ENCODE measurements at regions not wholly inside any gene's neighbourhood (a gene's known extent, or its start where the extent isn't known, plus 50 kb on each side); places are given as distances from the start of the nearest gene placed in this dataset.

GRCh38 chr2:43078781-43079755 lies 147.3 kb downstream of the ZFP36L2 start:
- TF ChIP-seq, protein P1, sequence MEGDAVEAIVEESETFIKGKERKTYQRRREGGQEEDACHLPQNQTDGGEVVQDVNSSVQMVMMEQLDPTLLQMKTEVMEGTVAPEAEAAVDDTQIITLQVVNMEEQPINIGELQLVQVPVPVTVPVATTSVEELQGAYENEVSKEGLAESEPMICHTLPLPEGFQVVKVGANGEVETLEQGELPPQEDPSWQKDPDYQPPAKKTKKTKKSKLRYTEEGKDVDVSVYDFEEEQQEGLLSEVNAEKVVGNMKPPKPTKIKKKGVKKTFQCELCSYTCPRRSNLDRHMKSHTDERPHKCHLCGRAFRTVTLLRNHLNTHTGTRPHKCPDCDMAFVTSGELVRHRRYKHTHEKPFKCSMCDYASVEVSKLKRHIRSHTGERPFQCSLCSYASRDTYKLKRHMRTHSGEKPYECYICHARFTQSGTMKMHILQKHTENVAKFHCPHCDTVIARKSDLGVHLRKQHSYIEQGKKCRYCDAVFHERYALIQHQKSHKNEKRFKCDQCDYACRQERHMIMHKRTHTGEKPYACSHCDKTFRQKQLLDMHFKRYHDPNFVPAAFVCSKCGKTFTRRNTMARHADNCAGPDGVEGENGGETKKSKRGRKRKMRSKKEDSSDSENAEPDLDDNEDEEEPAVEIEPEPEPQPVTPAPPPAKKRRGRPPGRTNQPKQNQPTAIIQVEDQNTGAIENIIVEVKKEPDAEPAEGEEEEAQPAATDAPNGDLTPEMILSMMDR (IDR thresholded peaks at IDR 0.05; ENCODE audit: control extremely low read depth, extremely low read depth, low read depth, missing control alignments): no peak
- POLR2A ChIA-PET: no interaction called here
- CTCF ChIA-PET: interaction anchor here (1.9 kb wide), 1 partner anchor 12 kb away, joined by 4 read pairs; no protein-coding TSS in a partner anchor
- no peak for DNase-seq (ENCODE audit: extremely low spot score)

GRCh38 chr2:43078301-43078700 lies 148.1 kb downstream of the ZFP36L2 start:
- no peak for DNase-seq (ENCODE audit: extremely low spot score)
- ChIA-PET CTCF (interaction anchor here (0.9 to 1.0 kb wide), 2 partner anchors 27 to 42 kb away, joined by 3 read pairs; no protein-coding TSS in a partner anchor), POLR2A (no interaction called here)
- TF ChIP-seq, protein P1 (IDR thresholded peaks at IDR 0.05; ENCODE audit: control extremely low read depth, extremely low read depth, low read depth, missing control alignments): no peak

- ChIA-PET POLR2A (no interaction called here), CTCF (interaction anchor here (0.9 to 1.1 kb wide), 3 partner anchors 27 to 132 kb away, joined by 3 read pairs; no protein-coding TSS in a partner anchor)
- DNase-seq (ENCODE audit: extremely low spot score): no peak
- TF ChIP-seq, protein P1 (IDR thresholded peaks at IDR 0.05; ENCODE audit: control extremely low read depth, extremely low read depth, low read depth, missing control alignments): no peak
Observed at GRCh38 chr2:43077876-43078275, 148.5 kb downstream of the ZFP36L2 start.

DNA sequence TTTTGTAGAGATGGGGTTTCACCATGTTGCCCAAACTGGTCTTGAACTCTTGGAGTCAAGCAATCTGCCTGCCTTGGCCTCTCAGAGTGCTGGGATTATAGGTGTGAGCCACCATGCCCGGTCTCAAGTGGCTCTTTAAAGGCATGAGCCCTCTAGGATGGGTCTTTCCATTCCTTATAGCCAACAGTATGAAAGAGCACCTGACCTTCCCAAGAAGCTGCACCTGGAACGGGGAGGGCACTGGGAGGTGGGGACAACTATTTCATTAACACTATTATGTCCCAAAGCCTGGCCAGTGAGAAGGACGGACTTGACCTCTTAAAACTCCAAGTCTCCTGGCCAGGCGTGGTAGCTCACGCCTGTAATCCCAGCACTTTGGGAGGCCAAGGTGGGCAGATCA lies 149.7 kb downstream of the ZFP36L2 start:
- ChIA-PET POLR2A (no interaction called here), CTCF (interaction anchor here (0.5 kb wide), 1 partner anchor 9 kb away, joined by 3 read pairs; no protein-coding TSS in a partner anchor)
- TF ChIP-seq, protein P1 (IDR thresholded peaks at IDR 0.05; ENCODE audit: control extremely low read depth, extremely low read depth, low read depth, missing control alignments): no peak
- no peak for DNase-seq (ENCODE audit: extremely low spot score)

DNA sequence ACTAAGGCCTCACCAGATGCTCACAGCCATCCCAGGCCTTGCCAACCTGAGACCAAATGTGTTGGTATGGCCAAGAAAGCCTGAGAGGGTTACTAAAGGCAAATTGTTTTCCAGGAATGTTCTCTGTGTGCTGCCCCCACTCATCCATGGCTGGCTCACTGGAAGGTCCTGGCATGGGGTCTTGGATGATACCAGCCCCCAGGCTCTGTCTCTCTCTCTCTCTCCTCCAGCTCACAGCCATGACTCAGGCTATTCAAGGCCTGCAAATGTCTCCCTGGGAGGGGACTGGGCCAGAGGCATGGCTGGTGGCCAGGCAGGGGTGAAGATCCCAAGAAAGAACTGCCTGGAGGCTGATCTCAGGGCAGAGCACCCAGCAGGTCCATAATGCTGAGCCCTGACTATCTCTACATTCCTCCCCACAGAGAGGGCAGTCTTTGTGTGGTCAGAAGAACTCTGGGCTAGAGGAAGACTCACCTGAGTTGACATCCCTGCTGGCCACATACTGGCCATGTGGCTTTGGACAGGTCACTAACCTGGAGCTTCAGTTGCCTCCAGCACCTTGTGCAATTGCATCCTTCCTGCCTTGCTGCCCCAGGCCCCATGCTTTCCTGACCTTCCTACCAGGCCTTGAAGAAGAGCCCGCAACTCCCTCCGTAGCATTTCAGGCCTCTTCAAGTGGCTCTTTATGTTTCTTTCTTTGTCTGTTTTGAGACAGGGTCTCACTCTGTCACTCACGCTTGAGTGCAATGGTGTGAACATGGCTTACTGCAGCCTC lies 150.4 kb downstream of the ZFP36L2 start:
- POLR2A ChIA-PET: no interaction called here
- DNase-seq (ENCODE audit: extremely low spot score): no peak
- CTCF ChIA-PET: no interaction called here
- TF ChIP-seq, protein P1 (IDR thresholded peaks at IDR 0.05; ENCODE audit: control extremely low read depth, extremely low read depth, low read depth, missing control alignments): no peak

DNA sequence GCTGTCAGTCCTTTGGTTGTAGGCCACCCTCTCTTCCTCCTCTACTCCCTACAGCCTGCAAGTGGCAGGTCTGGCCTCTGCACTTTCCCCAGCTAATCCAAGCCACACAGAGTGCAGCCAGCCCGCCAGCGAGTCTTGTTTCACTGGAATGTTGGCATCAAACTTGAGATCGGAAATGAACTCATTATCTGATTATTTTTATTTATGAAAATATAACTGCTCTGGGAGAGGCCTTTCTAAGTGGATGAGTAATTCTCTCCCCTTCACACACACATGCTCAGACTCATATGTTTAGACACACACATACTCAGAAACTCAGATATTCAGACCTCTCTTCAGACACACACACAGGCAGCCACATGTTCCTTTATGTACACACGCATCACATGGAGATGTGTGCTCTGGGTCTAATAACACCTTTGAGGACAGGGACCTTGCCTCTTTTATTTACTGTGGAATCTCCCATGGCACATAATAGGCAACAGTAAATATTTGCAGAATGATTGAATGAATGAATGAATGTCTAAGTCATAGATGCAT lies 151.3 kb downstream of the ZFP36L2 start:
- no peak for DNase-seq (ENCODE audit: extremely low spot score)
- ChIA-PET CTCF (interaction anchor here (0.9 kb wide), 1 partner anchor 64 kb away, joined by 3 read pairs; no protein-coding TSS in a partner anchor), POLR2A (no interaction called here)
- TF ChIP-seq, protein P1 (IDR thresholded peaks at IDR 0.05; ENCODE audit: control extremely low read depth, extremely low read depth, low read depth, missing control alignments): no peak

Data from GM10248 (cell line).